RWPE2 (cell line): ENCODE measurements at regions not wholly inside any gene's neighbourhood (a gene's known extent, or its start where the extent isn't known, plus 50 kb on each side); places are given as distances from the start of the nearest gene placed in this dataset.

Source experiments
- ATAC-seq: fragments of 200-7000 bp; cut with Tn5 transposase; 3 replicates; pipeline ENCODE4 v1.9.1; 2021; ENCODE audit warnings: low read depth
- DNase-seq: peaks from one replicate; pipeline ENCODE4 v3.0.0-alpha.2; 2020; ENCODE audit warnings: low spot score
- H3K27ac ChIP-seq: fragments of 450-650 bp; 2 replicates; pipeline ENCODE4 v1.5.1; 2017; ENCODE audit warnings: mild to moderate bottlenecking; ENCODE audit not compliant: poor library complexity, severe bottlenecking
- H3K27me3 ChIP-seq: fragments of 250-450 bp; sonication (Bioruptor Pico); 2 replicates; pipeline ENCODE4 v1.5.1; 2021; ENCODE audit warnings: mild to moderate bottlenecking, moderate library complexity; ENCODE audit not compliant: insufficient read depth, poor library complexity, severe bottlenecking
- H3K36me3 ChIP-seq: fragments of 250-450 bp; sonication (Bioruptor Pico); 2 replicates; pipeline ENCODE4 v1.5.1; 2020; ENCODE audit warnings: low read depth, mild to moderate bottlenecking, moderate library complexity
- H3K4me1 ChIP-seq: fragments of 250-450 bp; sonication (Bioruptor Pico); 2 replicates; pipeline ENCODE4 v1.5.1; 2021; ENCODE audit warnings: mild to moderate bottlenecking, moderate library complexity; ENCODE audit not compliant: insufficient read depth, poor library complexity, severe bottlenecking
- H3K4me3 ChIP-seq: fragments of 250-450 bp; sonication (Bioruptor Pico); 2 replicates; pipeline ENCODE4 v1.5.1; 2021; ENCODE audit warnings: mild to moderate bottlenecking, moderate library complexity; ENCODE audit not compliant: severe bottlenecking
- H3K9me3 ChIP-seq: fragments of 250-450 bp; sonication (Bioruptor Pico); 2 replicates; pipeline ENCODE4 v1.5.1; 2021; ENCODE audit warnings: mild to moderate bottlenecking, moderate library complexity; ENCODE audit not compliant: severe bottlenecking
- CTCF ChIP-seq: fragments of 450-650 bp; IDR thresholded peaks from one replicate; pipeline ENCODE4 v1.5.1; 2017; ENCODE audit warnings: mild to moderate bottlenecking, moderate library complexity; ENCODE audit not compliant: poor library complexity, severe bottlenecking

DNA sequence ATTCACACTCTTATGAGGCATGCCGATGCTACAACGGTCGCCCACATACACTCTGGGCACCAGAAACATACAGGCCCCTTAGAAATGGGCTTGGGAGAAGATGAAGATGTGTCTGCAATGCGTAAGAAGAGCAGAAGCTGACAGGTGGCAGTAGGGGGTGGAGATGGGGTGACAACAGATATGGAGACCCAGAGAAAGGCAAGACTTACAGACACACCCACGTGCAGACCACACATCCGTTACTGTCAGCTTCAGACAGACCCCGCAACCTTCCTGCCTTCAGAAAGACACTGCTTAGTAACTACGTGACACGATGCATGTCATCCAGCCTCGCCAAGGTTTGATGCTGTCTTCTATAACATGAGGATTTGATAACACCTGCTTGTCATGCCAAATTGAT is 89.5 kb downstream of the ZFP36L2 start:
- TF ChIP-seq CTCF, result no peak
- H3K27ac ChIP-seq, result peak overlapping the region; percentile 7

DNA sequence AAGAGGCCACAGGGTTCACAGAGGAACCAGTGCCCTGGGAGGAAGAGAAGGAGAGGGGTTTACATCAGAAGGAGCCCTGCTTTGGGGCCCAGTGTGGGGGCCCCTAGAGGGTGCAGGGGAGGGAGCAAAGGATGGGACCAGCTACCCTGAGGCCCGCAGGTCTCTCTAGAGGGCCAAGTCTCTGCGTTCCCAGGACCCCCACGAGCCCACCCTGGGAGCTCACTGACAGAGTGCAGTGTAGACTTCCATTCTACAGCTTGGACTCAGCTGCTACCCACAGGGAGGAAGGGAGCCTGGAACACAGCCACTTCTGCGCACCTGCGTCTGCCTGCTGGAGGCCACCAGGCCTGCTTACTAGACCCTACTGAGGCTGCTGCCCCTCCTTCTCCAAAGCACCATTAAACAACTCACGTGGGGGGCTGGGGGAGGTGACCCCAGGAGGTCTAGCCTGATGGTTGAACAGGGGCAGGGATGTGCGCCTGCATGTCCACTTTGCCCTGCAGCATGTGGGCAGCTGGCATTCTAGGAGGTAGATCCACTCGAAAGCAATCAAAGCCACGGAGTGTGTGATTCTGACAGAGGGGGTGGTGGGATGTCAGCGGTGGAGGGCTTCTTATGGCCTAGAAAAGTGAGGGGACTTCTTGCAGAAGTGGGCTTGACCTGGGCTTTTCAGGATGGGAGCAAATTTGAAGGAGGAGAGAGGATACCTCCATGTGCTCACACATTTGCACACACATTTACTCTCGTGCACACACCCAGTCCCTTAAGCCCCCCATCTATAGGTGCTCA is 90.2 kb downstream of the ZFP36L2 start:
- TF ChIP-seq CTCF, result no peak

More for the DNA sequence above, 89.5 kb downstream of the ZFP36L2 start:
- Histone ChIP-seq H3K4me3 (no peak overlapping the region), H3K9me3 (no peaks in the 10 kb centered on the region), H3K4me1 (peaks cover 9% of the 10 kb centered on the region), H3K36me3 (no peaks in the 10 kb centered on the region), H3K27me3 (no peaks in the 10 kb centered on the region)
- ATAC-seq, result no peak
- peak; percentile 39 for DNase-seq

DNA sequence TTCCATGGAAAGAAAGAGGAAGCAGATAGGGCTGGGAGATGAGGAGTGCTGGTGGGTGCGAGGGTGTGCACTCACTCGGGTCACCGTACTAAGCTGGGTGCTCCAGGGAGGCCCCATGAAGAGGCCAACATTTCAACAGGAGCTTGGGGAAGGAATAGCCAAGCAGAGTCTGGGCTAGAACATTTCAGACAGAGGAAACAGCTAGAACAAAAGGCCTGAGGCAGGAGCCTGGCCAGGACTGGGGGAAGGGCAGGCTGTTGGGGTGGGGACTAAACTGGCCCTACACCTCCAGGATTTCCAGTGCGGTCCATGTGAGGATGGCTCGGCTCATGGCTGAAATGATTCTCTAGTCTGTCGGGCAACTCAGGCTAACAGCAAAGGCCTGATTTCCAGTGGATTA is 90.8 kb downstream of the ZFP36L2 start:
- DNase-seq (peak; percentile 24), ATAC-seq (no peak)
- TF ChIP-seq CTCF, result no peak
- Histone ChIP-seq H3K27me3 (no peaks in the 10 kb centered on the region), H3K27ac (peak overlapping the region; percentile 7), H3K4me3 (no peak overlapping the region), H3K9me3 (no peaks in the 10 kb centered on the region), H3K4me1 (peaks cover 17% of the 10 kb centered on the region), H3K36me3 (no peaks in the 10 kb centered on the region)

More for the DNA sequence above, 90.2 kb downstream of the ZFP36L2 start:
- ATAC-seq (no peak), DNase-seq (peak; percentile 29)
- Histone ChIP-seq H3K36me3 (no peaks in the 10 kb centered on the region), H3K27ac (peak overlapping the region; percentile 7), H3K4me3 (no peak overlapping the region), H3K9me3 (no peaks in the 10 kb centered on the region), H3K4me1 (peaks cover 14% of the 10 kb centered on the region), H3K27me3 (no peaks in the 10 kb centered on the region)

- ATAC-seq (no peak), DNase-seq (peak; percentile 35)
- Histone ChIP-seq H3K9me3 (no peaks in the 10 kb centered on the region), H3K4me1 (peaks cover 25% of the 10 kb centered on the region), H3K4me3 (no peak overlapping the region), H3K27ac (no peak overlapping the region), H3K27me3 (no peaks in the 10 kb centered on the region), H3K36me3 (no peaks in the 10 kb centered on the region)
- no peak for TF ChIP-seq CTCF
Observed at GRCh38 chr2:43134571-43134889, 91.9 kb downstream of the ZFP36L2 start.
